Activated CD8-positive, alpha-beta memory T cell treated with anti-CD3 and anti-CD28 coated beads for 4 hours (primary cell): ENCODE measurements at regions not wholly inside any gene's neighbourhood (a gene's known extent, or its start where the extent isn't known, plus 50 kb on each side); places are given as distances from the start of the nearest gene placed in this dataset.
"Not testable (repeated sequence)": the region's sequence is repeated elsewhere in the genome, so short reads cannot be mapped to it uniquely, and the experiment has no call there.

Source experiments
- DNase-seq, 2 donors: peaks; one replicate each; pipeline ENCODE4 v3.0.0-alpha.2; 2020; ENCODE audit warnings: low read depth in 2 of 2

GRCh38 chr1:232579958-232580941 lies 49.7 kb downstream of the SIPA1L2 start:
- no peak for DNase-seq

- no peak for DNase-seq
Observed at GRCh38 chr1:232579466-232579865, 50.5 kb downstream of the SIPA1L2 start.

DNA sequence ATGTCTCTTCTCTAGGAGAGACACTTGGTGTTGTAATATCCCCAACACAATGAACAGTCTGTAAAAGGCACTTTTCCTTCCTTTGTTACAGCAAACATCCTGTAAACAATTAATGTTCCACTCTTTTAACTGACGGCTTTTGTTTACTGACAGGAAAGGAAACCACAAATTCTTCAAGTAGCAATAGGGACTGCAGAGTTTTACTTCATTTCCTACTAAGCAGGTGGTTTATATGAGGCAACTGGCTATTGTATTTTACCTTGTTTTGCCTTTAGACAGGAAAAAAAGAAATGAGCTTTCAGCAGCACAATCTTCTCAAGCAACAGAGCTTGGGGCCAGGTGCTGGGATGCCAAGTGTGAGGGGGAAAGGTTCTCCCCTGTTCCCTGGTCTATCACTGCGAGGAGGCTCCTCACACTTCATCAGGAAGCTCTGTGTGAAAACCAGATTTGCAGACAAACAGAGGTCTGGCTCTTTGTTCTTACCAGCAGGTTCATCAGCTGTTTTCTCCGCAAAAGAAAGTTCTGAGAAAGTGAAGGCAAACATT lies 51.2 kb downstream of the SIPA1L2 start:
- no peak for DNase-seq

GRCh38 chr1:232577772-232578171 lies 52.2 kb downstream of the SIPA1L2 start:
- DNase-seq, result no peak

DNA sequence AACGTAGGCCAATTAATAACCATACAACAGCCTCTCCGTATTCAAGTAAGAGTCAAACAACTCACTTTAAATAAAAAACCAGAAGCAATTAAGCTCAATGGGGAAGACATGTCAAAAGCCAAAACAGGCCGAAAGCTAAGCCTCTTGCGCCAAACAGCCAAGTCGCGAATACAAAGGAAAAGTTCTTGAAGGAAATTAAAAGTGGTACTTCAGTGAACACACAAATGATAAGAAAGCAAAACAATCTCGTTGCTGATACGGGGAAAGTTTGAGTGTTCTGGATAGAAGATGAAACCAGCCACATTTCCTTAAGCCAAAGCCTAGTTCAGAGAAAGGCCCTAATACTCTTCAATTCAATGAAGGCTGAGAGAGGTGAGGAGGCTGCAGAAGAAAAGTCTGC lies 53.4 kb downstream of the SIPA1L2 start:
- DNase-seq, result no peak

GRCh38 chr1:232575763-232576040 lies 54.2 kb downstream of the SIPA1L2 start:
- DNase-seq, result no peak

DNA sequence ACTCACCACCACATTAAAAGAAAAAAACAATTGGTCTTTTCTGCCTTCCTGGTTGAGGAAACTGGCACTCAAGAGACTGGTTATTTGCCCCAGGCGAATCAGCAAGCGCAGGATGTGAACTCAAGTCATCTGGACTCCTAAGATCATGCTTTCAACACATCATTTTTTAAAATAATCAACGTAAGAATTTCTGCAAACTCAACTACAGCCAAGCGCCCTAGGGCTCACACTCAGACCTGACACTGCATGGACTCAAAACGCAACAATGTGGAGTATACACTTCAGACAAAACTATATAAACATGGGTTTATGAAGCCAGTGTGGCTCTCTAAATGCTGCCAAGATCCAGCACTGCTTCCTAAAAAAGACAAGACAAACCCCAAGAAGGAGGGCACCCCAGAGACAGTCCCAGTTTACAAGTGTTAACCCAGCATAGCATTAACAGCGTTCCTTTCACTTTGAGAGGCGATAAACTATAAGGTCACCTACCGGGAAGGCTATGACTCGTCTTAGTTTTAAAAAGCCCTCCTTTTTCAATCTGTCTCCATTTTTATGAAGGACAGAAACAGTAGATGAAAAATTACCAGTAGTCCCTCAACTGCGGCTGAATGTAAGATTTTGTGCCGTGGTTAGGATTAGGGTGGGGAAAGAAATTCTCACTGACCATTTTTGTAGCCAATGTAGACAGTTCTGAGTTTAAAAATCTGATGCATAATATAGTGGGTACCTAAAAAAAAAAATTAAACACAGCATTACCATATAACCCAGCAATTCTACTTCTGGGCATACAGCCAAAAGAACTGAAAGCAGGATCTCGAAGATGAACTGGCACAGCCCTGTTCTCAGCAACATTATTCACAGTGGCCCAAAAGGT lies 54.8 kb downstream of the SIPA1L2 start:
- DNase-seq, result no peak

DNA sequence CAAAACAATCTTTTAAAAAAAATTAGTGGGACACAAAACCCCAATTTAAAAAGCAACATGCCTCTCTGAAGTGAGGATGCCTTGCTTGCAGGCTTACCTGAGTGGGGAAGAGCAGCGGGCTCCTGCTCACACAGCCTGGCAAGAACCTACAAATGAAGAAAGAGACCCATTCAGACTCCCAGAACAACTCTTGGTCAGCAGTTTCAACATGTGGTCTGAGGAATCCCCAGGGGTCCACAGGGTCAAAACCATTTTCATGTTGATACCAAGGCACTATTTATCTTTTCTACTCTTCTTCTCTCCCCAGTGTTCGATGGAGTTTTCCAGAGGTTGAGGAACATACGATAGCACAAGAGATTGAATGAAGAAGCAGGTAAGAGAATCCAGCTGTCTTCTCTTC lies 55.9 kb downstream of the SIPA1L2 start:
- DNase-seq, result no peak

DNA sequence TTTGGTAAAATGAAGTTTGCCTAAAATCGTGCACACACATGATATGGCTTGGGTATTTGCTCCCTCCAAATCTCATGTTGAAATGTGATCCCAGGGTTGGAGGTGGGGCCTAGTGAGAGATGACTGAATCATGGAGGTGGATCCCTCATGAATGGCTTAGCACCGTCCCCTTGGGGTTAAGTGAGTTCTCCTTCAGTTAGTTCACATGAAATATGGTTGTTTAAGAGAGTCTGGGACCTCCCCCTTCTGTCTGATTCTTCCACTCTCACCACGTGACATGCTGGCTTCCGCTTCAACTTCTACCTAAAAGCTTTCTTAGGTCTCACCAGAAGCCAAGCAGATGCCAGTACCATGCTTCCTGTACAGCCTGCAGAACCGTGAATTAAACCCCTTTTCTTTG lies 58.4 kb downstream of the SIPA1L2 start:
- DNase-seq, result no peak

GRCh38 chr1:232570007-232570406 lies 59.9 kb downstream of the SIPA1L2 start:
- DNase-seq, result no peak

GRCh38 chr1:232569554-232569921 lies 60.4 kb downstream of the SIPA1L2 start:
- DNase-seq, result not testable (repeated sequence)

GRCh38 chr1:232568906-232569553 lies 60.9 kb downstream of the SIPA1L2 start:
- DNase-seq, result no peak

- no peak for DNase-seq
Observed at GRCh38 chr1:232568331-232568852, 61.5 kb downstream of the SIPA1L2 start.

DNA sequence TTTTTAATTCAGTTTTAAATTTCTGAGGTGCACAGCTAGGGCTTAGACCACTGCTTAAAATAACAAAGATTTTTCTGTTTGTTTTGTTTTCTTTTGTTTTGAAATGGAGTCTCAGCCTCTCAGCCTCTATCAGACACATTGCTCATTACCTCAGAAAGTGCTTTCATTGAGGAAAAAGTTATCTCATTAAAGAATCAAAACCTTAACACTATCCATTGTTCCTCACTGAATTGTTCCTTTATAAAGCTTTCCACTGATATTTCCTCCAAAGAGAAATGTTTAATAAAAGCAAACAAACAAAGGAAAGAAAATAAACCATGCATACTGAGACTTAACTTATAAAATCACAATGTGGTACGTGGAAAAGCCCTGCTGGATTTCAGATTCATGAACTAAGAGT lies 63.8 kb downstream of the SIPA1L2 start:
- DNase-seq, result no peak

DNA sequence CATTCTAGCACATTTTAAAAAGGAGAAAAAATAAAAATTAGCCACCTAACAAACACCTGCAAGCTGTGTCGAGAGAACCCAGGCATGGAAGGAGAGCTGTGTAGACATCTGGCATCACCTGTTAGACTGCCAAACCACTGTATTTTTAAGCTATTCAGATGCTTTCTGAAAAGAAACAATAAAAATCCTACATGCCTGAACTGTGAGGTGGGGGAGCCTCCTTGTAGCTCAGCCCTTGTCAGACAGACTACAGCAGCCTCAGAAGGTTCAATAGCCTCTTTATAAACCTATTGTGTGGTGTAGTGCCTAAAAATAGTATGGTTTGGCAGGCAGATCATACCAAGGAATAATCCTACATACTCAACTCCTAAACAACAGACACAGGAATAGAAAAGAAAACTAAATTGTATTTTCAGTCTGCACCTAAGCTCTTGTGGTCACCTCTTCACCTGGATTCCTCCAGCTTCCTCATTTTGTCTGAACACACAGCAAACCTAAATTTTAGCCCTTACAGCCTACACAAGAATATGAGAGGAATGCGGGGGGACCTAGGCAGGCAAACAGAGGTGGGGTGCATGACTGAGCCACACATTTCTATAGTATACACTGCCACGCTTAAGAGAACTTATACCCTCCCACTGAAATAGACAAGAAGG lies 67.0 kb downstream of the SIPA1L2 start:
- no peak for DNase-seq

DNA sequence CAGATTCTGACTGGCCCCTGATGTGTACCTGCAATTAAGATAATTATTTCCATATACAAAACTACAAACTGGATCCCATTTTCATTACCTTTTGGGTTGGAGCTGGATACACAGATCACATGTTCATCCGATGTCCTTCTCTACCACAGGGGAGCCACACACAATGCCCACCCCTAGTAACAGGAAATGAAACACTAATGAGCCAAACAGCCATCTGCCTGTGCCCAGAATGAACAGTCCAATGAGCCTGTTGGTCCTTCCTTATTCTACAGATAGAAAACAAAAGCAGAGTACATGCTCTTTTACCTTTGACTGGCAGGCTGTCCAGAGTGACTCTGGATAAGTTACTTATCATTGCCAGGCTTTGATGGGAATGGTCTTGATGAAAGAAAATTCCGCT lies 68.6 kb downstream of the SIPA1L2 start:
- DNase-seq, result no peak

DNA sequence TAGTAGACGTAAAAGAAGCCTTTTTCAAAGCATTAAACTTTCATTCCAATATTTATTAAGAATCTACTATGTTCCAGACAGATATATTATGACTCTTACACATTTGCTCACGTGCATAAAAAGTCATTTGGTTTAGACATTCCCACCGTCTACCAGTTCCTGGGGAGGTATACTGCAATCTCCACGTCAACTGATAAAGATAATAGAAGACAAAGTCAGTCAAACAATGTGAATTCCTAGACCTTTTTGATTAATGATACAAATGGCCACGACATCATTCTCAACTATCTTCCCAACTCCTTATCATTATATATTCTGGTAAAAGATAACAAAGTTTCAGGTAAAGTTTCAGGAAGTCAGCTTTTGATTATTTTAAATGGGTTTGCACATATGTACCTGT lies 69.0 kb downstream of the SIPA1L2 start:
- no peak for DNase-seq

GRCh38 chr1:232558954-232559353 lies 71.0 kb downstream of the SIPA1L2 start:
- no peak for DNase-seq

GRCh38 chr1:232557502-232558191 lies 72.3 kb downstream of the SIPA1L2 start:
- DNase-seq, result no peak

- DNase-seq, result no peak
Observed at GRCh38 chr1:232557096-232557495, 72.8 kb downstream of the SIPA1L2 start.

DNA sequence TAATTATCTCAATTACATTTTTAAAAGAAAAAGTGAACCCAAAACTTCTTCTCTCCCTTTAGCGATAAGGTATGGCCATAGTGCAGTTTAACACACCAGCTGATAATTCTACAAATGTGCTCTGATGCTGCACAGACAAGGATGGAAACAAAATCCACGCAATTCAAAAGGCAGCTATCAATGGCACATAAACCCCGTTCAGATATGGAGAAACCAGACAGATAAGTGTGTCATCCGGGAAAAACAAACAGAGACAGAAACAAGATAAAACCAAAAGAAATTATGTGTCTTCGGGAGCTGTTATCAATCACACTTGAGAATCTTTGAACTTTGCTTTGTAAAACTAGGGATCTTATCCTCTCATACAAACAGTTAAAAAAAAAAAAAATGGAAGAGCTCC lies 73.6 kb downstream of the SIPA1L2 start:
- no peak for DNase-seq
